ENCODE measurements at regions not wholly inside any gene's neighbourhood (a gene's known extent, or its start where the extent isn't known, plus 50 kb on each side); places are given as distances from the start of the nearest gene placed in this dataset.

DNA sequence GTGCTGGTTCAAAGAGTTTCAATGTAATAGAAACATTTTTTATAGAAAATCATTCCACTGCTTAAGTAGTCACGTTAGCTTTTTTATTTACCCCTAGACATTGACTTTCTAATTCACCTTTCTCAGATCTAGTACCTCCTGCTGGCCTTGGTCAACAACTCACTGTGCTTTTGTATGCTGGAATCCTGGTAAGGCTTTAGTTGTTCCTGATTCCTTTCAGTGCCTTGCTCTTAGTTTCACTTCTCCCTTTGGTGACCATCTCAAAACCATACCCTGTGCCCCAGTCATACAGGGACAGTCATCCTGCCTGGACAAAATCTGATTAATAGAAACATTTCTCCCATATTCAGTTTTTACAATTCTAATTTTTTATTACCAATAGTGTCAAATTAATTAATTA is 130.2 kb downstream of the GPR37 start:
- no peak for TF ChIP-seq EZH2 (IDR thresholded peaks at IDR 0.05; ENCODE audit: borderline replicate concordance, low read length)
- TF ChIP-seq, protein P1, sequence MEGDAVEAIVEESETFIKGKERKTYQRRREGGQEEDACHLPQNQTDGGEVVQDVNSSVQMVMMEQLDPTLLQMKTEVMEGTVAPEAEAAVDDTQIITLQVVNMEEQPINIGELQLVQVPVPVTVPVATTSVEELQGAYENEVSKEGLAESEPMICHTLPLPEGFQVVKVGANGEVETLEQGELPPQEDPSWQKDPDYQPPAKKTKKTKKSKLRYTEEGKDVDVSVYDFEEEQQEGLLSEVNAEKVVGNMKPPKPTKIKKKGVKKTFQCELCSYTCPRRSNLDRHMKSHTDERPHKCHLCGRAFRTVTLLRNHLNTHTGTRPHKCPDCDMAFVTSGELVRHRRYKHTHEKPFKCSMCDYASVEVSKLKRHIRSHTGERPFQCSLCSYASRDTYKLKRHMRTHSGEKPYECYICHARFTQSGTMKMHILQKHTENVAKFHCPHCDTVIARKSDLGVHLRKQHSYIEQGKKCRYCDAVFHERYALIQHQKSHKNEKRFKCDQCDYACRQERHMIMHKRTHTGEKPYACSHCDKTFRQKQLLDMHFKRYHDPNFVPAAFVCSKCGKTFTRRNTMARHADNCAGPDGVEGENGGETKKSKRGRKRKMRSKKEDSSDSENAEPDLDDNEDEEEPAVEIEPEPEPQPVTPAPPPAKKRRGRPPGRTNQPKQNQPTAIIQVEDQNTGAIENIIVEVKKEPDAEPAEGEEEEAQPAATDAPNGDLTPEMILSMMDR (IDR thresholded peaks at IDR 0.05; ENCODE audit: low read length) = no peak

Measured in OCI-LY1 (cell line).